H4 (cell line): ENCODE measurements at regions not wholly inside any gene's neighbourhood (a gene's known extent, or its start where the extent isn't known, plus 50 kb on each side); places are given as distances from the start of the nearest gene placed in this dataset.

Source experiments
- DNase-seq: peaks from one replicate; pipeline ENCODE4 v3.0.0-alpha.2; 2015; ENCODE audit warnings: low spot score

- no peak for DNase-seq
These were observed 625.8 kb downstream of the TAFA4 start for GRCh38 chr3:68306571-68306970.

- no peak for DNase-seq
These were observed 636.9 kb downstream of the TAFA4 start for GRCh38 chr3:68295457-68295856.

GRCh38 chr3:68290333-68290732 lies 635.9 kb upstream of the SUCLG2 start:
- no peak for DNase-seq

GRCh38 chr3:68288085-68288484 lies 633.7 kb upstream of the SUCLG2 start:
- no peak for DNase-seq

- no peak for DNase-seq
These were observed 632.7 kb upstream of the SUCLG2 start for GRCh38 chr3:68287101-68287500.

- no peak for DNase-seq
These were observed 619.9 kb upstream of the SUCLG2 start for GRCh38 chr3:68274286-68274685.

GRCh38 chr3:68271145-68271544 lies 616.7 kb upstream of the SUCLG2 start:
- DNase-seq = no peak

GRCh38 chr3:68256635-68257223 lies 602.3 kb upstream of the SUCLG2 start:
- DNase-seq = no peak

- DNase-seq = no peak
These were observed 594.9 kb upstream of the SUCLG2 start for GRCh38 chr3:68249265-68249664.

GRCh38 chr3:68242606-68243005 lies 588.2 kb upstream of the SUCLG2 start:
- DNase-seq = no peak

- no peak for DNase-seq
These were observed 585.1 kb upstream of the SUCLG2 start for GRCh38 chr3:68239542-68239941.

- no peak for DNase-seq
These were observed 579.8 kb upstream of the SUCLG2 start for GRCh38 chr3:68234076-68234780.

GRCh38 chr3:68228856-68229255 lies 574.4 kb upstream of the SUCLG2 start:
- DNase-seq = no peak

- DNase-seq = no peak
These were observed 566.4 kb upstream of the SUCLG2 start for GRCh38 chr3:68220832-68221231.

- no peak for DNase-seq
These were observed 557.2 kb upstream of the SUCLG2 start for GRCh38 chr3:68211637-68212036.

GRCh38 chr3:68210635-68211034 lies 556.2 kb upstream of the SUCLG2 start:
- DNase-seq = no peak

GRCh38 chr3:68207327-68207726 lies 552.9 kb upstream of the SUCLG2 start:
- DNase-seq = no peak

- no peak for DNase-seq
These were observed 552.2 kb upstream of the SUCLG2 start for GRCh38 chr3:68206524-68207117.

- no peak for DNase-seq
These were observed 532.3 kb upstream of the SUCLG2 start for GRCh38 chr3:68186733-68187132.

- DNase-seq = no peak
These were observed 522.2 kb upstream of the SUCLG2 start for GRCh38 chr3:68176600-68176999.

- no peak for DNase-seq
These were observed 518.7 kb upstream of the SUCLG2 start for GRCh38 chr3:68173012-68173634.

GRCh38 chr3:68172039-68172438 lies 517.6 kb upstream of the SUCLG2 start:
- no peak for DNase-seq

- no peak for DNase-seq
These were observed 509.6 kb upstream of the SUCLG2 start for GRCh38 chr3:68163968-68164367.
